ENCODE measurements at regions not wholly inside any gene's neighbourhood (a gene's known extent, or its start where the extent isn't known, plus 50 kb on each side); places are given as distances from the start of the nearest gene placed in this dataset.

DNA sequence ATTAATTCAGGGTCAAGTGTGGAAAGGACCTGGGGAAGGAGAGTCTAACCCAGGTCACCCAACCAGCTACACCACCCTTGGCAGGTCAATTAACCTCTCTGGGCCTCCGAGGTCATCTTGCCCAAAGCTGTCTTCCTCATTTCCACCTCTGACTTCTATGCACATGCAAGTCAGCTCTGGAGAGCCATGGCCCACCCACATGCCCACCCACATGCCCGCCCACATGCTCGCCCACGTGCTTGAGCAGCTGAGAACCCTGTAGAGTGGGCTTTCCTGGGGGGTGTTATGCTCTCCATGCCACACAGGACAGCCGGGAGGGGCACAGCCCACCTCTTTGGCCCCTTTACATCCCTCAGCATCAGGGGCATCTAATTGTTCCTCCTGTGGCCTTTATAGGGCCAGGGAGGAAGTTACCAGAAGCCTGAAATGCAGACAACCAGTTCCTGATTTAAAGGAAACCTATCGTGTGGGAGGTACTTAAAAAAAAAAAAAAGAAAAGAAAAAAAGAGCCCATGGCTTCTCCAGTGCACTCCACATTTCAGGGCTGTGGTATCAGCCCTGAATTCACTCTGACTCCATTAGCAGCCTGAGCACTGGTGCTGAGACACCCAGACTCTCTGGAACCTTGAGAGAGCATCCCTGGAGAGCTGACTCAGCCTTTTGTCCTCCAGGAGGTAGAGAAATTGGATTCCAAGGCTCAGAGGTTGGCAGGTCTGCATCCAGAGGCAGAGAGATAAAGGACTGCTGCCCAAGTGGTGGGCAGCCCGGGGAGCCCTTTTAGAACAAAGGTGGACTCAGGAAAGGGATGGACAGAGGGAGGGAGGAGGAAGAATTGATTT lies 176.2 kb upstream of the ZMIZ1 start:
- TF ChIP-seq, protein P1, sequence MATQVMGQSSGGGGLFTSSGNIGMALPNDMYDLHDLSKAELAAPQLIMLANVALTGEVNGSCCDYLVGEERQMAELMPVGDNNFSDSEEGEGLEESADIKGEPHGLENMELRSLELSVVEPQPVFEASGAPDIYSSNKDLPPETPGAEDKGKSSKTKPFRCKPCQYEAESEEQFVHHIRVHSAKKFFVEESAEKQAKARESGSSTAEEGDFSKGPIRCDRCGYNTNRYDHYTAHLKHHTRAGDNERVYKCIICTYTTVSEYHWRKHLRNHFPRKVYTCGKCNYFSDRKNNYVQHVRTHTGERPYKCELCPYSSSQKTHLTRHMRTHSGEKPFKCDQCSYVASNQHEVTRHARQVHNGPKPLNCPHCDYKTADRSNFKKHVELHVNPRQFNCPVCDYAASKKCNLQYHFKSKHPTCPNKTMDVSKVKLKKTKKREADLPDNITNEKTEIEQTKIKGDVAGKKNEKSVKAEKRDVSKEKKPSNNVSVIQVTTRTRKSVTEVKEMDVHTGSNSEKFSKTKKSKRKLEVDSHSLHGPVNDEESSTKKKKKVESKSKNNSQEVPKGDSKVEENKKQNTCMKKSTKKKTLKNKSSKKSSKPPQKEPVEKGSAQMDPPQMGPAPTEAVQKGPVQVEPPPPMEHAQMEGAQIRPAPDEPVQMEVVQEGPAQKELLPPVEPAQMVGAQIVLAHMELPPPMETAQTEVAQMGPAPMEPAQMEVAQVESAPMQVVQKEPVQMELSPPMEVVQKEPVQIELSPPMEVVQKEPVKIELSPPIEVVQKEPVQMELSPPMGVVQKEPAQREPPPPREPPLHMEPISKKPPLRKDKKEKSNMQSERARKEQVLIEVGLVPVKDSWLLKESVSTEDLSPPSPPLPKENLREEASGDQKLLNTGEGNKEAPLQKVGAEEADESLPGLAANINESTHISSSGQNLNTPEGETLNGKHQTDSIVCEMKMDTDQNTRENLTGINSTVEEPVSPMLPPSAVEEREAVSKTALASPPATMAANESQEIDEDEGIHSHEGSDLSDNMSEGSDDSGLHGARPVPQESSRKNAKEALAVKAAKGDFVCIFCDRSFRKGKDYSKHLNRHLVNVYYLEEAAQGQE (IDR thresholded peaks at IDR 0.05; ENCODE audit: insufficient read depth in 1 of 2, low read depth in 2 of 2, low read length in 2 of 2), result no peak
- TF ChIP-seq POLR2AphosphoS5 (IDR thresholded peaks at IDR 0.05; ENCODE audit: low read depth, low read length), result no peak
